IMR-90 (cell line): ENCODE measurements at regions not wholly inside any gene's neighbourhood (a gene's known extent, or its start where the extent isn't known, plus 50 kb on each side); places are given as distances from the start of the nearest gene placed in this dataset.

Source experiments
- ATAC-seq: fragments of 200-7000 bp; cut with Tn5 transposase; 2 replicates; pipeline ENCODE4 v1.9.1; 2020; ENCODE audit warnings: low read depth, mild to moderate bottlenecking, moderate library complexity
- BruUV-seq: library from RNA; stranded (reverse); fragments of 400-500 nt; replicated peaks from 2 replicates; lab custom pipeline; 2021; lab: Mats Ljungman, UMichigan
- CTCF ChIA-PET: fragments of 300-600 bp; formaldehyde crosslinking; extraction: SDS; loops from one replicate; lab custom pipeline; 2021; ENCODE audit warnings: antibody characterized with exemption; lab: Yijun Ruan, JAX
- POLR2A ChIA-PET: fragments of 300-600 bp; sonication (Branson Sonifier 250); formaldehyde crosslinking; loops from one replicate; lab custom pipeline; 2022; ENCODE audit warnings: antibody characterized with exemption; ENCODE audit not compliant: unreplicated experiment; lab: Charles Lee
- DNase-seq: peaks from one replicate; pipeline ENCODE4 v3.0.0; 2013
- H2AFZ ChIP-seq: replicated peaks from 2 replicates; pipeline ENCODE3; 2013; ENCODE audit warnings: low read length, mild to moderate bottlenecking; ENCODE audit not compliant: poor library complexity
- H2AK5ac ChIP-seq: 2 replicates; pipeline ENCODE4 v1.6.1; 2013; ENCODE audit warnings: low read depth, low read length, inconsistent platforms
- H2AK9ac ChIP-seq: replicated peaks from 2 replicates; pipeline ENCODE3; 2013; ENCODE audit warnings: mild to moderate bottlenecking, low read depth, low read length, moderate library complexity; ENCODE audit not compliant: poor library complexity
- H2BK120ac ChIP-seq: 2 replicates; pipeline ENCODE4 v1.6.1; 2013; ENCODE audit warnings: low read depth, low read length, inconsistent platforms
- H2BK15ac ChIP-seq: 3 replicates; pipeline ENCODE4 v1.6.1; 2013; ENCODE audit warnings: low read depth, low read length, inconsistent platforms
- H2BK20ac ChIP-seq: 2 replicates; pipeline ENCODE4 v1.6.1; 2013; ENCODE audit warnings: low read depth, mild to moderate bottlenecking, inconsistent platforms, low read length, moderate library complexity
- H2BK5ac ChIP-seq: 2 replicates; pipeline ENCODE4 v1.6.1; 2013; ENCODE audit warnings: mild to moderate bottlenecking, low read depth, low read length, inconsistent platforms; ENCODE audit not compliant: poor library complexity, severe bottlenecking
- H3K14ac ChIP-seq: replicated peaks from 2 replicates; pipeline ENCODE4 v1.6.1; 2013; ENCODE audit warnings: low read depth, low read length, inconsistent platforms
- H3K18ac ChIP-seq: 2 replicates; pipeline ENCODE4 v1.6.1; 2013; ENCODE audit warnings: low read depth, low read length, control low read depth
- H3K23ac ChIP-seq: 2 replicates; pipeline ENCODE4 v1.6.1; 2013; ENCODE audit warnings: low read depth, low read length, inconsistent platforms
- H3K27ac ChIP-seq: 2 replicates; pipeline ENCODE4 v1.5.1; 2013; ENCODE audit warnings: mild to moderate bottlenecking, control low read depth, low read length; ENCODE audit not compliant: insufficient read depth
- H3K27me3 ChIP-seq: 2 replicates; pipeline ENCODE4 v1.6.1; 2013; ENCODE audit warnings: low read length; ENCODE audit not compliant: control insufficient read depth, insufficient read depth
- H3K36me3 ChIP-seq: 2 replicates; pipeline ENCODE4 v1.6.1; 2013; ENCODE audit warnings: low read length, mixed read lengths; ENCODE audit not compliant: control insufficient read depth, insufficient read depth
- H3K4ac ChIP-seq: 2 replicates; pipeline ENCODE4 v1.6.1; 2013; ENCODE audit warnings: low read depth, low read length, inconsistent platforms
- H3K4me1 ChIP-seq: 2 replicates; pipeline ENCODE4 v1.6.1; 2013; ENCODE audit warnings: low read length, mixed read lengths; ENCODE audit not compliant: control insufficient read depth, insufficient read depth
- H3K4me2 ChIP-seq: 2 replicates; pipeline ENCODE4 v1.6.1; 2013; ENCODE audit warnings: low read depth, mild to moderate bottlenecking, control low read depth, low read length, moderate library complexity
- H3K4me3 ChIP-seq: 2 replicates; pipeline ENCODE4 v1.5.1; 2013; ENCODE audit warnings: low read depth, mild to moderate bottlenecking, control low read depth, low read length, moderate library complexity; ENCODE audit not compliant: insufficient read depth
- H3K56ac ChIP-seq: 2 replicates; pipeline ENCODE4 v1.6.1; 2013; ENCODE audit warnings: low read length, inconsistent platforms; ENCODE audit not compliant: insufficient read depth; ENCODE audit errors: extremely low read depth
- H3K79me1 ChIP-seq, 2 experiments: 2 replicates each; pipeline ENCODE4 v1.6.1; 2013; ENCODE audit warnings: low read length in 2 of 2, inconsistent platforms in 1 of 2, low read depth in 1 of 2
- H3K9ac ChIP-seq: 2 replicates; pipeline ENCODE4 v1.6.1; 2013; ENCODE audit warnings: low read depth, low read length, control low read depth
- H3K9me1 ChIP-seq: 2 replicates; pipeline ENCODE4 v1.6.1; 2013; ENCODE audit warnings: low read length, inconsistent platforms; ENCODE audit not compliant: insufficient read depth
- H3K9me3 ChIP-seq: 2 replicates; pipeline ENCODE4 v1.6.1; 2013; ENCODE audit warnings: low read length; ENCODE audit not compliant: control insufficient read depth, insufficient read depth
- H4K20me1 ChIP-seq: 2 replicates; pipeline ENCODE4 v1.6.1; 2013; ENCODE audit warnings: low read length, inconsistent platforms; ENCODE audit not compliant: insufficient read depth
- H4K5ac ChIP-seq: 2 replicates; pipeline ENCODE4 v1.6.1; 2013; ENCODE audit warnings: mild to moderate bottlenecking, low read depth, low read length, control low read depth
- H4K8ac ChIP-seq, 2 experiments: 2 replicates each; pipeline ENCODE4 v1.6.1; 2013; ENCODE audit warnings: low read depth in 2 of 2, low read length in 2 of 2, control low read depth in 1 of 2, inconsistent platforms in 1 of 2
- H4K91ac ChIP-seq: 2 replicates; pipeline ENCODE4 v1.6.1; 2013; ENCODE audit warnings: low read depth, low read length, inconsistent platforms; ENCODE audit not compliant: insufficient read depth
- BHLHE40 ChIP-seq: fragments of 150-350 bp; IDR thresholded peaks from 2 replicates; pipeline ENCODE4 v1.6.1; 2016; ENCODE audit warnings: mild to moderate bottlenecking, low read depth, low read length
- CEBPB ChIP-seq: IDR thresholded peaks from 2 replicates; pipeline ENCODE4 v1.6.1; 2012; ENCODE audit warnings: low read depth, low read length, improper control_type of control experiment
- CHD1 ChIP-seq: IDR thresholded peaks from 2 replicates; pipeline ENCODE4 v1.6.1; 2012; ENCODE audit warnings: low read depth, low read length, improper control_type of control experiment
- FOS ChIP-seq: fragments of 150-350 bp; IDR thresholded peaks from 2 replicates; pipeline ENCODE4 v1.6.1; 2016; ENCODE audit warnings: low read depth, low read length
- MAFK ChIP-seq: IDR thresholded peaks from 2 replicates; pipeline ENCODE4 v1.6.1; 2012; ENCODE audit warnings: low read depth, low read length, improper control_type of control experiment
- MAZ ChIP-seq: IDR thresholded peaks from 2 replicates; pipeline ENCODE4 v1.6.1; 2012; ENCODE audit warnings: low read depth, mild to moderate bottlenecking, low read length, improper control_type of control experiment, moderate library complexity, borderline replicate concordance
- MXI1 ChIP-seq: IDR thresholded peaks from 2 replicates; pipeline ENCODE4 v1.6.1; 2012; ENCODE audit warnings: low read depth, mild to moderate bottlenecking, low read length, moderate library complexity, borderline replicate concordance
- NFE2L2 ChIP-seq: fragments of 150-350 bp; IDR thresholded peaks from 2 replicates; pipeline ENCODE4 v1.6.1; 2016; ENCODE audit warnings: low read depth, mild to moderate bottlenecking, low read length
- POLR2A ChIP-seq: IDR thresholded peaks from 2 replicates; pipeline ENCODE4 v1.6.1; 2012; ENCODE audit warnings: mild to moderate bottlenecking, low read depth, low read length
- RAD21 ChIP-seq: IDR thresholded peaks from 2 replicates; pipeline ENCODE4 v1.6.1; 2012; ENCODE audit warnings: low read length, improper control_type of control experiment
- RCOR1 ChIP-seq: IDR thresholded peaks from 2 replicates; pipeline ENCODE4 v1.6.1; 2012; ENCODE audit warnings: mild to moderate bottlenecking, low read length, improper control_type of control experiment; ENCODE audit not compliant: insufficient replicate concordance
- RFX5 ChIP-seq: IDR thresholded peaks from 2 replicates; pipeline ENCODE4 v1.8.0; 2012; ENCODE audit warnings: low read depth, mild to moderate bottlenecking, low read length, moderate library complexity
- SMC3 ChIP-seq: fragments of 150-350 bp; IDR thresholded peaks from 2 replicates; pipeline ENCODE4 v1.6.1; 2016; ENCODE audit warnings: low read depth, mild to moderate bottlenecking, antibody characterized with exemption, low read length, moderate library complexity
- WGBS, 2 experiments: methylation state at CpG; one replicate each; pipeline versions ENCODE4 v1.1.5 to v1.1.7; 2013; ENCODE audit warnings: missing lambda C conversion rate in 2 of 2; ENCODE audit not compliant: insufficient read length in 1 of 2; ENCODE audit errors: extremely low coverage in 2 of 2; 5-methylcytosine and 5-hydroxymethylcytosine counted together
- dilution Hi-C: fragments of 300-500 bp; cut with HindIII; formaldehyde crosslinking; loops from one replicate; pipeline ENCODE4 v1.14.3; 2018; ENCODE audit warnings: low sequenced_read_pairs; ENCODE audit not compliant: unreplicated experiment
- in situ Hi-C: fragments of 300-500 bp; cut with MboI; formaldehyde crosslinking; loops from 3 replicates; pipeline ENCODE4 v1.14.3; 2019; ENCODE audit warnings: low sequenced_read_pairs, inconsistent platforms, mixed read lengths
- intact Hi-C: fragments of 100-400 bp; cut with micrococcal nuclease; formaldehyde crosslinking; loops from 2 replicates; pipeline ENCODE4 v1.10.0; 2022
- TF ChIP-seq, protein P1 (sequence below): fragments of 150-350 bp; IDR thresholded peaks from 2 replicates; pipeline ENCODE4 v1.6.1; 2016; ENCODE audit warnings: low read depth, mild to moderate bottlenecking, low read length, moderate library complexity, borderline replicate concordance
- TF ChIP-seq, protein P2 (sequence below): fragments of 150-350 bp; IDR thresholded peaks from 2 replicates; pipeline ENCODE4 v1.6.1; 2017; ENCODE audit warnings: mild to moderate bottlenecking, antibody characterized with exemption, low read length, low read depth
- TF ChIP-seq, protein P3 (sequence below): conservative IDR thresholded peaks from 2 replicates; pipeline ENCODE4 v1.5.1; 2012; ENCODE audit warnings: mild to moderate bottlenecking, low read depth, low read length, improper control_type of control experiment

DNA sequence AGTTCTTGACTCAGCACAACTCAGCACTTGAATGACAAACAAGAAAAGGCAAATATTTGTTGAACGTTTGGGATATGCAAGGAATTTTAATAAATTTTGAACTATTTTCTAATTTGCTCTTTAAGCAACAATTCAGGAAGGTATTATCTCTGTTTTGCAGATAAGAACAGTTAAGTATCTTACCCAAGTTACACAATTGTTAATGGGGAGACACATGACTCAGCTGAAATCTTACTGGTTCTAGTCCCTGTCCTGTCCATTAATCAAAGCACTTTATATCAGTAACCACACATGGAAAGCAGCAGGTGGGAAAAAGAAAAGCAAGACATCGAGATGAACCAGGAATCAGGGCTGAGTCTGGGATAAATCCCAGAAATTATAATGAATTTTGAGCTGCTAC is 493.9 kb upstream of the PIK3C3 start:
- in situ Hi-C loops (no loop called here), dilution Hi-C loops (no loop called here), intact Hi-C loops (no loop called here)
- Histone ChIP-seq H3K4me1 (no peaks in the 10 kb centered on the region), H3K23ac (no peak overlapping the region), H3K9me1 (no peaks in the 10 kb centered on the region), H3K18ac (no peak overlapping the region), H3K36me3 (no peaks in the 10 kb centered on the region), H2AK5ac (no peak overlapping the region), H3K9me3 (no peaks in the 10 kb centered on the region), H4K8ac (no peak overlapping the region), H3K9ac (no peak overlapping the region), H4K5ac (no peak overlapping the region), H2BK15ac (no peak overlapping the region), H2AK9ac (no peak overlapping the region), H2BK120ac (no peak overlapping the region), H4K20me1 (no peaks in the 10 kb centered on the region), H3K4ac (no peak overlapping the region), H3K27ac (no peak overlapping the region), H4K91ac (no peak overlapping the region), H3K4me2 (no peak overlapping the region), H3K79me1 (no peaks in the 10 kb centered on the region), H3K27me3 (no peaks in the 10 kb centered on the region), H3K14ac (no peak overlapping the region), H2BK5ac (no peak overlapping the region), H2BK20ac (no peak overlapping the region), H3K56ac (no peak overlapping the region), H3K4me3 (no peak overlapping the region), H2AFZ (no peak overlapping the region)
- ChIA-PET CTCF (no interaction called here), POLR2A (no interaction called here)
- DNase-seq: no peak
- ATAC-seq: no peak
- TF ChIP-seq, protein P1, sequence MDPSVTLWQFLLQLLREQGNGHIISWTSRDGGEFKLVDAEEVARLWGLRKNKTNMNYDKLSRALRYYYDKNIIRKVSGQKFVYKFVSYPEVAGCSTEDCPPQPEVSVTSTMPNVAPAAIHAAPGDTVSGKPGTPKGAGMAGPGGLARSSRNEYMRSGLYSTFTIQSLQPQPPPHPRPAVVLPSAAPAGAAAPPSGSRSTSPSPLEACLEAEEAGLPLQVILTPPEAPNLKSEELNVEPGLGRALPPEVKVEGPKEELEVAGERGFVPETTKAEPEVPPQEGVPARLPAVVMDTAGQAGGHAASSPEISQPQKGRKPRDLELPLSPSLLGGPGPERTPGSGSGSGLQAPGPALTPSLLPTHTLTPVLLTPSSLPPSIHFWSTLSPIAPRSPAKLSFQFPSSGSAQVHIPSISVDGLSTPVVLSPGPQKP: no peak
- TF ChIP-seq FOS (no peak), MAZ (no peak), SMC3 (no peak), CHD1 (no peak), BHLHE40 (no peak), CEBPB (no peak), RCOR1 (no peak), POLR2A (no peak), MAFK (no peak), RFX5 (no peak), MXI1 (no peak), RAD21 (no peak), NFE2L2 (no peak)
- TF ChIP-seq, protein P2, sequence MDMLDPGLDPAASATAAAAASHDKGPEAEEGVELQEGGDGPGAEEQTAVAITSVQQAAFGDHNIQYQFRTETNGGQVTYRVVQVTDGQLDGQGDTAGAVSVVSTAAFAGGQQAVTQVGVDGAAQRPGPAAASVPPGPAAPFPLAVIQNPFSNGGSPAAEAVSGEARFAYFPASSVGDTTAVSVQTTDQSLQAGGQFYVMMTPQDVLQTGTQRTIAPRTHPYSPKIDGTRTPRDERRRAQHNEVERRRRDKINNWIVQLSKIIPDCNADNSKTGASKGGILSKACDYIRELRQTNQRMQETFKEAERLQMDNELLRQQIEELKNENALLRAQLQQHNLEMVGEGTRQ: no peak
- TF ChIP-seq, protein P3, sequence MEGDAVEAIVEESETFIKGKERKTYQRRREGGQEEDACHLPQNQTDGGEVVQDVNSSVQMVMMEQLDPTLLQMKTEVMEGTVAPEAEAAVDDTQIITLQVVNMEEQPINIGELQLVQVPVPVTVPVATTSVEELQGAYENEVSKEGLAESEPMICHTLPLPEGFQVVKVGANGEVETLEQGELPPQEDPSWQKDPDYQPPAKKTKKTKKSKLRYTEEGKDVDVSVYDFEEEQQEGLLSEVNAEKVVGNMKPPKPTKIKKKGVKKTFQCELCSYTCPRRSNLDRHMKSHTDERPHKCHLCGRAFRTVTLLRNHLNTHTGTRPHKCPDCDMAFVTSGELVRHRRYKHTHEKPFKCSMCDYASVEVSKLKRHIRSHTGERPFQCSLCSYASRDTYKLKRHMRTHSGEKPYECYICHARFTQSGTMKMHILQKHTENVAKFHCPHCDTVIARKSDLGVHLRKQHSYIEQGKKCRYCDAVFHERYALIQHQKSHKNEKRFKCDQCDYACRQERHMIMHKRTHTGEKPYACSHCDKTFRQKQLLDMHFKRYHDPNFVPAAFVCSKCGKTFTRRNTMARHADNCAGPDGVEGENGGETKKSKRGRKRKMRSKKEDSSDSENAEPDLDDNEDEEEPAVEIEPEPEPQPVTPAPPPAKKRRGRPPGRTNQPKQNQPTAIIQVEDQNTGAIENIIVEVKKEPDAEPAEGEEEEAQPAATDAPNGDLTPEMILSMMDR: no peak
- WGBS, 2 experiments: 0% methylated on average over 1 of the region's 2 CpGs; no CpG with 5 or more reads in 1 of the 2 experiments
- BruUV-seq: no TSS peak
